GM21447 (cell line): ENCODE measurements at regions not wholly inside any gene's neighbourhood (a gene's known extent, or its start where the extent isn't known, plus 50 kb on each side); places are given as distances from the start of the nearest gene placed in this dataset.
"Not testable (repeated sequence)": the region's sequence is repeated elsewhere in the genome, so short reads cannot be mapped to it uniquely, and the experiment has no call there.

ENCODE experiments used
- ATAC-seq: cut with Tn5 transposase; IDR thresholded peaks from one replicate; pipeline ENCODE4 v1.9.1; 2021; ENCODE audit not compliant: unreplicated experiment

- ATAC-seq: no peak
These were observed 631.9 kb downstream of the SLCO4C1 start for GRCh38 chr5:101664071-101664791.

GRCh38 chr5:101663543-101663942 is 632.5 kb downstream of the SLCO4C1 start:
- no peak for ATAC-seq

GRCh38 chr5:101662263-101662662 is 633.8 kb downstream of the SLCO4C1 start:
- no peak for ATAC-seq

- no peak for ATAC-seq
These were observed 637.7 kb downstream of the SLCO4C1 start for GRCh38 chr5:101658433-101658832.

- no peak for ATAC-seq
These were observed 642.1 kb downstream of the SLCO4C1 start for GRCh38 chr5:101653996-101654395.

- no peak for ATAC-seq
These were observed 648.2 kb downstream of the SLCO4C1 start for GRCh38 chr5:101647861-101648260.

- no peak for ATAC-seq
These were observed 652.3 kb downstream of the SLCO4C1 start for GRCh38 chr5:101643794-101644193.

- ATAC-seq: no peak
These were observed 658.5 kb downstream of the SLCO4C1 start for GRCh38 chr5:101637599-101637998.

GRCh38 chr5:101627770-101628169 is 668.3 kb downstream of the SLCO4C1 start:
- ATAC-seq: not testable (repeated sequence)

GRCh38 chr5:101626572-101626971 is 669.5 kb downstream of the SLCO4C1 start:
- ATAC-seq: no peak

GRCh38 chr5:101611039-101611438 is 685.0 kb downstream of the SLCO4C1 start:
- no peak for ATAC-seq

- ATAC-seq: no peak
These were observed 687.8 kb downstream of the SLCO4C1 start for GRCh38 chr5:101608322-101608721.

- ATAC-seq: no peak
These were observed 690.4 kb downstream of the SLCO4C1 start for GRCh38 chr5:101605700-101606099.

- no peak for ATAC-seq
These were observed 695.5 kb downstream of the SLCO4C1 start for GRCh38 chr5:101600614-101601013.

- no peak for ATAC-seq
These were observed 687.3 kb upstream of the ST8SIA4 start for GRCh38 chr5:101590384-101590783.

GRCh38 chr5:101585366-101585765 is 682.3 kb upstream of the ST8SIA4 start:
- ATAC-seq: no peak

GRCh38 chr5:101580591-101580990 is 677.5 kb upstream of the ST8SIA4 start:
- ATAC-seq: no peak

GRCh38 chr5:101574017-101574416 is 670.9 kb upstream of the ST8SIA4 start:
- no peak for ATAC-seq

- ATAC-seq: no peak
These were observed 657.9 kb upstream of the ST8SIA4 start for GRCh38 chr5:101561018-101561417.

- ATAC-seq: no peak
These were observed 640.7 kb upstream of the ST8SIA4 start for GRCh38 chr5:101543780-101544179.

GRCh38 chr5:101539315-101539714 is 636.2 kb upstream of the ST8SIA4 start:
- no peak for ATAC-seq

- no peak for ATAC-seq
These were observed 632.5 kb upstream of the ST8SIA4 start for GRCh38 chr5:101535626-101536025.

- ATAC-seq: no peak
These were observed 631.5 kb upstream of the ST8SIA4 start for GRCh38 chr5:101534491-101535110.
